ENCODE measurements at regions not wholly inside any gene's neighbourhood (a gene's known extent, or its start where the extent isn't known, plus 50 kb on each side); places are given as distances from the start of the nearest gene placed in this dataset.
"Not testable (repeated sequence)": the region's sequence is repeated elsewhere in the genome, so short reads cannot be mapped to it uniquely, and the experiment has no call there.

DNA sequence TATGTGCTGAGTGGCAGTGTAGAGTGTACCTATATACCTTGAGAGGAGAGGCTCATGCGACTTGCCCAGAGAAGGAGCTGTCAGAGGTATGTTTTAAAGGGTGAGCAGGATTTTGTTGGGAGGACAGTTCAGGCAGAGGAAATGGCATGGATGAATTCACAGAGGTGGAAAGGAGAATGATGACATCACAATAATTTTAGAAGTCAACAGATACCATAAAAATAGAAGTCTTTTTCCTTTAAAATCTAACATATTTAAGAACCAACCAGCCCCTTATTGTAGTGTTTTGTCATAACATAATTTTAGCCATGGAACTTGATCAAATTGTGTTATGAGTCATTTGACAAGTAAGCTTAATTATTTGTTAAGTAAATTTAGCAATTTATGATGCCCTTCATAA is 538.1 kb upstream of the GYPC start:
- DNase-seq = no peak

DNA sequence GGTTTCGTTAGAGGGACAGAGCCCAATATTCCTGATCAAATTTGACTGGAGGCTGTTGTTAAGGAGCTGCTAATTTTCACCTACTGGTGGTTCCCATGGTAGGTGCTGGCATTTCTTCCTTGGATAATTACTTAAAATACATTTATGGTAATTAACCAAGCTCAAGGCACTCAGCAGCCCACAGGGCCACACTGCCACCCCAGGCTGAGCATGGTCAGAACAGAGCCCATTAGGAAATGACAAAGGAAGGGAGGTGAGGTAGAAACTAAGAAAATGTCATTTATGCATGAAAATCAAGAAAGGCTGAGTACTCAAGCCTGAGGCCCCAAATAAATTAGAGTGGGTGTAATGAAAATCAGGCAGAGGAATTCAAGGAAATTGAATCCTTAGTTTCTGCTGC is 510.2 kb upstream of the GYPC start:
- no peak for DNase-seq

DNA sequence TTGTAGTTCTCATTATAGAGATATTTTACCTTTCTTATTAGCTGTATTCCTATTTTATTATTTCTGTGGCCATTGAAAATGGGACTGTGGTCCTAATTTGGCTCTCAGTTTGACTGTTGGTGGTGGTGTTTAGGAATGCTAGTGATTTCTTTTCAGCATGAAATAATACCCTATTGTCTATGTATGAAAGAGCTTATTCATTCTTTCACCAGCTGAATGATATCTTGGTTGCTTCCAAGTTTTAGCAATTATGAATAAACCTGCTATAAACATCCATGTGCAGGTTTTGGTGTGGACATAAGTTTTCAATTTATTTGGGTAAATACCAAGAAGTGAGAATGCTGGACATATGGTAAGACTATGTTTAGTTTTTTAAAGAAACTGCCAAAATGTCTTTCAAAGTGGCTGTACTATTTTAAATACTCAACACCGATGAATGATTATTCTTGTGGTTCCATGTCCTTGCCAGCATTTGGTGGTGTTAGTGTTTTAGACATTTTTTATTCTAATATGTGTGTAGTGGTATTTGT is 501.6 kb upstream of the GYPC start:
- no peak for DNase-seq

DNA sequence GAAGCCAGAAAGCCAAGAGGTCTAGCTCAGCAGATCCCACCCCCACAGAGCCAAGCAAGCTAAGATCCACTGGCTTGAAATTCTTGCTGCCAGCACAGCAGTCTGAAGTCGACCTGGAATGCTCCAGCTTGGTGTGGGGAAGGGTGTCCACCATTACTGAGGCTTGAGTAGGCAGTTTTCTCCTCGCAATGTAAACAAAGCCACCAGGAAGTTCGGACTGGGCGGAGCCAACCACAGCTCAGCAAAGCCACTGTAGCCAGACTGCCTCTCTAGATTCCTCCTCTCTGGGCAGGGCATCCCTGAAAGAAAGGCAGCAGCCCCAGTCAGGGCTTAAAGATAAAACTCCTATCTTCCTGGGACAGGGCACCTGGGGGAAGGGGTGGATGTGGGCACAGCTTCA is 495.0 kb upstream of the GYPC start:
- DNase-seq = not testable (repeated sequence)

DNA sequence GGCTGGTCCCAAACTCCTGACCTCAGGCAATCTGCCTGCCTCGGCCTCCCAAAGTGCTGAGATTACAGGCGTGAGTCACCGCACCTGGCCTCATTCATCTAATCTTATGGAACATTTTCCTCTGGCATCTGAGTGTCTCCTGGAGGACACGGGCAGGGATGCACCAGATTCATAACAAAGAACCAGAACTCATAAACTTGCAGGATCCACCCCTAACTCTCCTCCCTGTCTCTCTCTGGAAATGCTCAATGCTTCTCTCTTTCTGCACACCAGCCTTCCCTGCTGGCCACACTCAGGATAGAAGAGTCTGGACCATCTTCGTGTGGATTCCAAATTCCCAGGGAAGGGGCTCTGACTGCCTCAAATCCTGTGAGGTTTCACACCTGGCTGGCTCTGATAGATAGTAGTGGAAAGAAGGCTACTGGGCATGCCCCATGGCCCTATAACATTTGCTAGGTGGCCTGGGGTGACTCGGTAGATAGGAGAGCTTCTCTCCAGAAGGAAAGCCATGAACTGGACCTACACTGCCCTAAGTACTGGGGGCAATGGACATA is 483.2 kb upstream of the GYPC start:
- DNase-seq = no peak

DNA sequence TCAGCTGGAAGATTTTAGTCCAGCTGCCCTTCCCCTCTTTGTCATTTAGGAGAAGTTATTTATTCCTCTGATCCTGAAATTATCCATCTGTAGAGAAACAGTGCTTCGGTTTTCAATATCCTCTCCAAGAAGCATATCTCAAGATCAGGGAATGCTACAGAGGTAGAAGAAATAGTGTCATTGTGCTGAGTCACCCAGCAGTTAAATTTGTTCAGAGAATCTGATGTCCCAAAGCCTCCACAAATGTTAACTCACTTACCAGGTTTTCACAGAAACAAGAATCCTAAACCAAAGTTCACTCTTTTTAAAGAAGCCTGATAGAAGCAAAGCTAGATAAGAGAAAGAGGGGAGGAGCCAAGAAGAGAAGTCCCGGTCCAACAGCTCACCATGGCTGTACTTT is 480.7 kb upstream of the GYPC start:
- DNase-seq = no peak

DNA sequence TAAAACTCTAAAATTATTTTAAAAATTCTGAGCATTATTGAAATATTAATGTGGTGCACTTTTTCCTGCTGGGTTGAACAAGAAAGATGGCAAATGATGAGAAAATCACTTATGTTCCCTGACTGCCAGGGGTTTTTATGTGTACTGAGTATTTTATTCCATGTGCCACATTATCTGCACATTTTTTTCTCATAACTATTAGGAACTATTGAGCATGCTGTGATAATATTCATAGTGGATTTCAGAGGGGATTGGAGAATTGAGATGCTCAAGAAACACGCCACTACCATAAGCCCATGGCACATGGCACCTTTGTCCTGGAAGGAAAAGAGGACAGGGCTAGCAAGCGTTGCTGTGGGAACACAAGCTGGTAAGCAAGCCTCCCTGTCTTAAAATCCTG is 478.5 kb upstream of the GYPC start:
- no peak for DNase-seq

DNA sequence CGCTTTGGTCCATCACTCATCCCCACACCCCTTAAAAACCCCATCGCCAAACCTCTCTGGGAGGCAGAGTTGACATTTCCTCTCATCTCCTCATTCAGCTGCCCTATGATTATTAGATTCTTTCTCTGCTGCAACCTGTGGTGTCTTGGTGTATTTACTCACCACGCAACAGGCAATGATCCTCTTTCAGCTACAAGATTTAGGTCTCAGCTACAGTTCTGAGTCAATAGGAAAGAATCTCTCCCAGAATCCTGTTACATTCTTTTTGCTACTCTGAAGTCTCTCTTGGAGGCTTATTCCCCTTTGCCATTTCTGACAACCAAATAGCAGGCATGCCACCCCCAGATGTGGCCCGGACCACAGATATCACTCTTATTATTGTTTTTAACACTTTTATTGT is 468.3 kb upstream of the GYPC start:
- DNase-seq = no peak

DNA sequence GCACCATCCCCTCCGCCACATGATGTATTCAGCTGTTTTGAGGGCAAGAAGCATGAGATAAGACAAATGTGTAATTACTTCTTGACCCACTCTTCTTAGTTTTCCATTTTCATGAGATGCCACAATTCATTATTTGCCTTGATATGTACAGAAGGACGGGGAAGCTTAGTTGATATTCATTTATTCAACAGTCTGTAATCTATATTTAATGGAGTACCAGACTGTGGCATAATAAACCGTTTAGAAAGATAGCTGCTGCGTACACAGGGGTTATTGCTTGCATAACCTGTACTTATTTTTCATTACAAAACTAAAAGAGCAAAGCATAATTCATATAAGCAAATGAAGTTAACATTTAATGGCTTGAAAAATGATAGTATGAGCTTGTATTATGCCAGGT is 466.4 kb upstream of the GYPC start:
- DNase-seq = no peak

DNA sequence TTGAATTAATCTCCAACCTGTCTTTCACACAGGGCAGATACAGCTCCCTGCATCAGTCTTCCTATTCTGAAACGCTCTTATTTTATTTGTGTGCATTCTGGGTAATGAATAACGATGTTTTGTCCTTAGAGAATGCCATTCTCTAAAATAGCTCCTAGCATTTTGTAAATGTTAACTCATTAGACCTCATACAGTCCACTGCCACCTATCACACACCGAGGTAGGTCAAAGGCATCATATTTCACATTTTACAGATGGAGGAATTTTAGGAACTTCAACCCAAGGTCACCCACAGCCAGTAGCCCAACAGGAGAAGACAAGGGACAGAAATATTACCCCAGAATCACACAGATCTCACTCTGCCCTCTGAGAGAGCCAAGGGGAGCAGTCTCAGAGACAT is 455.4 kb upstream of the GYPC start:
- no peak for DNase-seq

DNA sequence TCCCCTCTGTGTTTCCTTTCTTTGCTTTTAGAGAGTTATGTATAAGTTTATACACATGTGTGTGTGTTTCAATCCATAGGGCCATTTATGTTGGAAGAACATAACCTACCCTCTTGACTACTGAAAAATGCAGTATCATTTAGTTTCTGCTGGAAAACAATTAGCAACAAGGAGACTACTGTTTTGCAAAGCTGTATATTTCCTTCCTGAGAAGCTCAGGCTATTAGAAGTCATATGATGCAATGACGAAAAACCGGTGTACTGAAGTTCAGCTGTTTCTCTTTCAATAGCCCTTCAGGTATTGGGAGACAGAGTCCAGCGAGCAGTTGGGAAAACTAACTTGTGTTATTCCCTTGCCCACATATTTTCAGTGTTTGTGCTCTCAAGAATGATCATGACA is 447.7 kb upstream of the GYPC start:
- DNase-seq = no peak

DNA sequence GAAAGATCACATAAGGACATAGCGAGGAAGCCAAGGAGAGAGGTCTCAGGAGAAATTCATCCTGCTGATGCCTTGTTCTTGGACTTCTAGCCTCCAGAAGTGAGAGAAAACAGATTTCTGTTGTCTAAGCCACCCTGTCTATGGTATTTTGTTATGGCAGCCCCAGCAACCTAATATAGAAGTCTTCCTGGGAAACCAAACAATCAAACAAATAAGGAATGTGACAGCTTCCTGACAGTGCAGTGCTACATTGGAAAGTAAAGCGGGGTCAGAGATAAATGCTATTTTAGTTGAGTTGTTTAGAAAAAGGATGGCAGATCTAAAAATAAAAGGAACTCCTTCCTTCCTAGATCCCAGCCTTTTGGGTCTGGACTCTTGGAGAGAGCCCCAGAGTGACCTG is 443.2 kb upstream of the GYPC start:
- DNase-seq = no peak

DNA sequence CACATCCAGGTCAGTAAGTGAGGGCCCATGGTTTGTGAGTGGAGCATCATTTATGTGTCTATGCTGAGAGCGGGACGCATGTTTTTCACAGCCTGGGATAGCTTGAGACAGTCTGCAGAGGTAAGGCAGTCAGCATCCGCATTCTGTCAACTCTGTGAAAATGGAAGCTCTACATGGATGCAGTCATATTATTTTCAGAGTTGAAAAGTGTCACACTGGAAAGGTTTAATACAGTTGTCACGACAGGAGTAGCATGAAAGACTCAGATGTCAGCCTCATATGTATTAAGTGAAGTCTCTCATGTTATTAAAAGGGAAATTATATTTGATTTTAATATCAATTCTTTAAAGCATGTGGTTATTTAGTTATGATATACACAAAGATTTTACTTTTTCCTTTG is 436.9 kb upstream of the GYPC start:
- DNase-seq = no peak

DNA sequence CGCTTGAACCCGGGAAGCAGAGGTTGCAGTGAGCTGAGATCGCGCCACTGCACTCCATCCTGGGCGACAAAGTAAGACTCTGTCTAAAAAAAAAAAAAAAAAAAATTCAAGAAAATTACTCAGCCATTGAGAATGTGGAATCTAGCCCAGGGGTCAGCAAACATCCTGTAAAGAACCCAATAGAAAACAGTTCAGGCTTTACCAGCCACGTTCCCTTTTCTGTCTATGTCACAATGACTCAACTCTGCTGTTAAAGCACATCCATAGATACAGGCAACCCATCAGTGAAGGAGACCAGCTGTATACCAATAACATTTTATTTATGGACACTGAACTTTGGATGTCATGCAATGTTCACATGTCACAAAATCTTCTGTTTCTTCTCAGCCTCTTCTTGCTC is 435.6 kb upstream of the GYPC start:
- DNase-seq = no peak

DNA sequence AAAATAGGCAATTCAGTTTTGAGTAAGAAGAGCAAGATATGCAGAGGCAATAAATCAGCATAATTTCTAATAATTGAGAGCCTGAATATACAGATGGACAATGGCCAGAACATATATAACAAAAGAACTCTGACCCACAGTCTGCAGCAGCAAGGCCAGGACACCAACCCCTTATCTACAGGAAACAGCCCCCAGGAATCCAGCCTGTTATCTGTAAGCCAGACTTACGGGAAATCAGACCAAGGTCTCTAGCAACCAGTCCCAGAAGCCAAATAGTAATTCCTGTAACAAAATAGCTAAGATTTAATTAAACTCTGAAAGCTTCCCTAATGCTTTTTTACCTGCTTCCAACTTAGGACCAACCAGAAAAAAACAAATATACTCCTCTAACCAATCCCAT is 434.5 kb upstream of the GYPC start:
- DNase-seq = no peak

DNA sequence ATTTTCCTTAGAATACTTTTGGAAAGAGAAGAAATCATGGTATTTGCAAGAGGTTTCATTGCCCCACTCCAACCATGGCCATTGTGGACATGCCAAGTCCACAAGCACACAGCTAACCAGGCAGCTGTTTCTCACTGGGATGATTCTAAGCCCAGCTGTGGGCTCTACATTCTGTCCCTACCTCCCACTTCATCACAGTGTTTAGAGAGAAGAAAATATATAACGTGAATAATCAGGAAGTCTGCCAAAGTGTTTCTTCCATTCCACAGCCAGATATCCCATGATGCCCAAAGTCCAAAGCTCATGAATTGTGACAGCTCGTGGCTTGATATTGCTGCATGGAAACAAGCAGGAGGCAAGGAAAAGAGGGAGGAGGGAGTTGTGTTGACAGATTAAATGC is 433.7 kb upstream of the GYPC start:
- no peak for DNase-seq

DNA sequence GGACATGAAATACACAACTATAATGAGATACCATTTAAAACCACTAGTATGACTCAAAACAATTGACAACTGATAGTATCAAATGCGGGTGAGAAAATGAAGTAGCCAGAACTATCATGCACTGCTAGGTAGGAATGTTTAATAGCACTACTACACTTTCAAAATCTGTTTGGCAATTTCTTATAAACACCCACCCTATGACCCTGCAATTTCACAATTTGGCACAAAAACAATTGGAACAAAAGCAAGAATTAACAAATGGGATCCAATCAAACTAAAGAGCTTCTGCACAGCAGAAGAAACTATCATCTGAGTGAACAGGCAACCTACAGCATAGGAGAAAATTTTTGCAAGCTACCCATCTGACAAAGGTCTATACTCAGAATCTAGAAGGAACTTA is 431.2 kb upstream of the GYPC start:
- DNase-seq = no peak

DNA sequence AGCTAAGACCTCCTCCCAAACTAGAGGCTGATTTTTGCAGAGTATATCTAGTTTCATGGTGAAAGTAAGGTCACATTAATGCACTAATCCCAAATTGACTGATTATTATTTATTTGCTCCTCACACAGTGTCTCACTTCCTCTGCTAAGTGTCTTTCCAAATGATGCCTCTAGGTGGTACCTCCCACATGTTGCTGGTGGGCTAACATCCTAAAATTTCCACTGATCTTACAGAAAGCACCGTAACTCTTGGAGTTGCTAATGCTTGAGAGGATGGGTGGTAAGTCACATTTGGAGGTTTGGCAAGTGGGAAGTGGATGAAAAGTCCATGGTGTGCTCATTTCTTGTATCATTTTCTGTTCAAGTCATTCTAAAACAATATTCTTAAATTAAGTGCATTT is 428.7 kb upstream of the GYPC start:
- DNase-seq = no peak

DNA sequence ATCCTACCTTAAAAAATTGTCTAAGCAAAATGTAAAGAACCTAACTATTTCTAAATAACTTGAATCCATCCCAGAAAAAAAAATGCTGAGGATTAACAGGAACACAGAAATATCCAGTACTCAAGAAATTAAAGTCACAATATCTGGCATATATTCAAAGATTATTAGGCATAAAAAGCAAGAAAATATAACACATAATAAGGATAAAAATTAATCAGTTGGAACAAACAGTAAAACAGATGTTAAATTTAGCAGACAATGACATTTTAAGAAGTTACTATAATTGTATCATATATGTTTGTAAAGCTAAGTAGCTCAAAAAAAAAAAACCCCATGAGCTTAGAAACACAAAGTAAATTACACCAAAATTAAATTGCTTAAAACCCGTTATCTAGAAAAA is 427.4 kb upstream of the GYPC start:
- DNase-seq = no peak

DNA sequence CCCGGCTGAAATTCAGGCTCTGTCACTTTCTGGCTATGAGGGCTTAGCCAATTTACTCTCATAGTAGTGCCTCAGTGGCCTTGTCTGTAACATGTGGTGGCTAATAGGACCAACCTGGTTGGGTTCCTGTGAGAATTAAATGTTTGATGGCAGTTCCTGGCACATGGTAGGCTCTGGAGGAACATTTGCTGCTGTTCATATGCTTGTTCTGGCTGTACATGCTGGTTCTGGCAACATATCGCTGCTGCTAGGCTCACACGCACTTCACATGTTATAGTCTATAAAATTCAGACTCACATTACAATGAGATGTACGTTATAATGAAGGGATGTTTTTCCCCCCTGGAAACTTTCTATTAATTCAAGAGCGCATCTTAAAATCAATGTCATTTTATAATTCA is 417.7 kb upstream of the GYPC start:
- DNase-seq = no peak

DNA sequence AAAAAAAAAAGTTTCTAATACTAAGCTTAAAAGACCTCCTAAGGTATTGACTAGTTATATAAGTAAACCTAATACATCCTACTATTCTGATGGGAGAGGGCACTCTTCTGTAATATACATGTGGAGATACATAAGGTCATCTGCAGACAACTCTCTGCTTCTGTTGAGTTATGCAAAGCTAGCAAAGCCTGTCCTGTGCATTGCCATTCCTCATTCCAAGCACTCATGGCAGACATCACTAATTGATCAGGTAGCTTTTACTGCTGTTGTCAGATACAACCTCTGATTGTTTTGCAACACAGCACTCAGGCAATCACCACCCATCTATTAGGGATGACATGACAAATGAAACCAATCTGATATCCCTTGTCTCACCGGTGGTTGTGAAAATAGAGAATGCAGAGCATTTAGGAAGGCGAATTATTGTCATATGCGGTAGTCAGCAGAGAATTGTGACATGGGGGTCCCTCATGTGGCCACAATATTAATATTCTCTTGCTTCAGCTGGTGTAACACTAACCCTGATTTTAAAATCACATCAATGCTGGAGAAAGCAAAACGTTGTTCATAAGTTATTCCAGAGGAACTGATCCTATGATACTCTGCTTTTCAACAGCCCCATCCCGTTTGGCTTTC is 416.5 kb upstream of the GYPC start:
- no peak for DNase-seq

DNA sequence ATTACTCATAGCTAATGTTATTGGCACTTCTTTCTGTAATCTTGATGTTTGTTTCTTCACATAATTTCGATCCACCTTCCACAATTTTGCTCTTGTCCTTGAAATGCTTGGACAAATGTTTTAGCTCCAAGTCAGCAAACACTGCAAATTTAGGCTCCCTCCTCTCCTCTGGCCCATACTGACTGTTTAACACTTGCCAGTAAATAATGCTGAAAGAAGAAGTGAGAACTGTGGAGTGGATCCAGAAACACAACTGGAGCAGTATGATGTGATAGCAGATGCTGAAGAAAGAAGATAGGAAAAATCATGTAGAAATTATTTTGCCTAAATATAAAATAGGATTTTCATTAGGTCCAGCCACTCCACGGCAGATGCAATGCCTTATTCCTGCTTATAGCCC is 415.0 kb upstream of the GYPC start:
- no peak for DNase-seq

DNA sequence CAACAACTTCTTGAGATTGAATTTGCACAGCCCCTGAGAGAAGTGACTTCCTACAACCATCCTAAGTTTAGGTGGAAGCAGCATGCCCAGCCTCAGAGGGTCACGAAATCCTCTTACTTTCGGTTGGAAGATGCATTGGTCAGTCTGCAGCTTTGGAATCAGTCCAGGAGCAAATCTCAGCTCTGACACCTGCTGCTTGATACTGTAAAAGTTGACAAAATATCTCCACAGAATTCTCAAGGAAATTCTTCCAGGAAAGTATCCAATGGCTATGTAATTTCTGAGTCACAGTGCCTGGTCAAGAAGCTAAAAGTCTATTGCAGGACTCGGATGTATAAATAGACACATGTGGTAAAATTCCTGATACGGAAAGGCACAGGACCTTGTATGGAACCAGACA is 414.5 kb upstream of the GYPC start:
- no peak for DNase-seq

DNA sequence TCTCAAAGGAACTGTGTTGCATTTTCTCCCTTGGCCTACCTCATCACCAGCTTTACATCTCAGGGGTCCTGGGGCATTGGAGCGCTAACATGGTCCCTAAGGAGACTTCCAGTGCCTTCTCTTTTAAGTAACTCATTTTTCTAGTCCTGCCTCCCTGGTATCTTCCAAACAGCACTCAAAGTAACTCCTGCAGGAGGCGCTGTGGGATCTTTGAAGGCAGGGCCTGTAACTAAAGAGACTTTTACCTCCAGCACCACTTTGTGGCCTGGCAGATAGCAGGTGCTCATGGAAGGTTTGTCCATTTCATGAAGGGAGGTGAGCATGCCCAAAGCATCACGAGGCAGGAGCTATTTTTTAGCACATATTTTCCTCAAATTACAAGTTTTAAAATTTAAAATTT is 411.0 kb upstream of the GYPC start:
- peak; percentile 34 to 56 for DNase-seq

DNA sequence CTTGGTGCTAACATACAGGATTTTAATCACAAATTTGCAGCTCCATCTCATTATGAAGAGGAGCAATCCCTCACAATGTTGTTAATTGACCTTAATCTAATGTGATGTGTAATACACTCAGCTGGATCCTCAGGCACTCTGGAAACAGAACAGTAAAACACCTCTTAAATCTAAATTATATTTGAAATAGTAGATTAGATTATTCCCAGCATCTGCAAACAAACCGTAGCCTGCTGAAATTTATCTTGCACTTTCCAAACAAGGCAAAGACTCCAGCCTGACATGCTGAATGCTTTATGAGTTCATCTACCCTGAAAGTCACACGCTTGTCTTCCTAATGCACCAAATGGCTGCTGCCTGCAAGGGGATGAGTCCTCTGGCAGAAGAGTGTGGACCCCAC is 402.3 kb upstream of the GYPC start:
- DNase-seq = no peak

Measured in stimulated activated CD4-positive, alpha-beta T cell treated with anti-CD3 and anti-CD28 coated beads, Interleukin-2, amount 100 ng/mL, for 24 hours (primary cell).